HG03558 (cell line): ENCODE measurements at regions not wholly inside any gene's neighbourhood (a gene's known extent, or its start where the extent isn't known, plus 50 kb on each side); places are given as distances from the start of the nearest gene placed in this dataset.
"Not testable (repeated sequence)": the region's sequence is repeated elsewhere in the genome, so short reads cannot be mapped to it uniquely, and the experiment has no call there.

Experiments
- ATAC-seq: cut with Tn5 transposase; IDR thresholded peaks from one replicate; pipeline ENCODE4 v1.9.1; 2021; ENCODE audit warnings: moderate number of reproducible peaks; ENCODE audit not compliant: unreplicated experiment; ENCODE audit errors: extremely low read depth

- ATAC-seq = no peak
Observed at GRCh38 chr3:177713928-177714900, 516.9 kb upstream of the TBL1XR1 start.

GRCh38 chr3:177714945-177715344 is 517.7 kb upstream of the TBL1XR1 start:
- no peak for ATAC-seq

- no peak for ATAC-seq
Observed at GRCh38 chr3:177715980-177716379, 518.7 kb upstream of the TBL1XR1 start.

- not testable (repeated sequence) for ATAC-seq
Observed at GRCh38 chr3:177720927-177721326, 523.6 kb upstream of the TBL1XR1 start.

- no peak for ATAC-seq
Observed at GRCh38 chr3:177721864-177722785, 524.8 kb upstream of the TBL1XR1 start.

GRCh38 chr3:177724020-177724638 is 526.8 kb upstream of the TBL1XR1 start:
- ATAC-seq = no peak

- no peak for ATAC-seq
Observed at GRCh38 chr3:177725165-177725564, 527.9 kb upstream of the TBL1XR1 start.

- no peak for ATAC-seq
Observed at GRCh38 chr3:177726807-177727206, 529.5 kb upstream of the TBL1XR1 start.

GRCh38 chr3:177729956-177730681 is 532.8 kb upstream of the TBL1XR1 start:
- ATAC-seq = no peak

GRCh38 chr3:177730814-177731213 is 533.5 kb upstream of the TBL1XR1 start:
- no peak for ATAC-seq

- no peak for ATAC-seq
Observed at GRCh38 chr3:177731644-177732268, 534.5 kb upstream of the TBL1XR1 start.

- no peak for ATAC-seq
Observed at GRCh38 chr3:177733233-177733632, 536.0 kb upstream of the TBL1XR1 start.

- no peak for ATAC-seq
Observed at GRCh38 chr3:177733936-177734335, 536.7 kb upstream of the TBL1XR1 start.

GRCh38 chr3:177735431-177735830 is 538.1 kb upstream of the TBL1XR1 start:
- ATAC-seq = no peak

- ATAC-seq = no peak
Observed at GRCh38 chr3:177739461-177739860, 542.2 kb upstream of the TBL1XR1 start.

- no peak for ATAC-seq
Observed at GRCh38 chr3:177740254-177740653, 543.0 kb upstream of the TBL1XR1 start.

- ATAC-seq = no peak
Observed at GRCh38 chr3:177742273-177742672, 545.0 kb upstream of the TBL1XR1 start.

GRCh38 chr3:177743173-177743890 is 546.0 kb upstream of the TBL1XR1 start:
- no peak for ATAC-seq
